ENCODE measurements at regions not wholly inside any gene's neighbourhood (a gene's known extent, or its start where the extent isn't known, plus 50 kb on each side); places are given as distances from the start of the nearest gene placed in this dataset.

DNA sequence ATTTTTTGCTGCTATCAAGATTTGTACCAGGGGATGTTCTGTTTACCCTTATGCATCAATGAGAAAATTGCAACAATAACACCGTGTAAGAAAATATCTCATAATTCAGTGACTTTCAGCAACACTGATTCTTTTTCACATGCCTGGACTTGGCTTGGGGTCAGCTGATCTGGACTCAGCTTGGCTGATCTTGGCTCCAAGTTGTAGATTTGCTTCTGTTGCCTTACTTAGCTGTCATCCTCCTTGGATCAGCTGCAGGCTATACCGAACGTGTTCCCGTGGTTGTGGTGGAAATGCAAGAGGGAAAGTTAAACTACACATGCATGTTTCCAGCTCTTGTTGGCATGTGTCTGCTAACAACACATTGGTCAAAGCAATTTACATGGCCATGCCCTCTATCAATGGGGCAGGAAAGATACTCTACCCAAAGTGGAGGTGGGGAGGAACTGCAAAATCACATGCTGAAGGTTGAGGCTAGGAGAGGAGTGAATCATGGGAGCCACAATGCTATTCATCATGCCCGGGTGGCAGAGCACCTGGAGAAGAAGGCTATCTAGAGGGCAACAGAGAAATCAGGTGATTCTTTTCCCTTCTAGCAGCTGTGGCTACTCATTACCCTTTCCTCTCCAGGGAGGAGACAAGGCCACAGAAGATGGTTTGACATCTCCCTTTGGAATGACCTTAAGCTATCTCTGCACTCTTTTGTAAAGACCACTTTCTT, 1276.3 kb upstream of the AUTS2 start:
- Histone ChIP-seq H2AFZ (ENCODE audit: low read length) (peak overlapping the region; percentile 63), H3K4me3 (ENCODE audit: low read length) (peak overlapping the region; percentile 21), H3K36me3 (replicated peaks; ENCODE audit: insufficient read depth, low read length) (no peaks in the 10 kb centered on the region), H3K9me2 (replicated peaks; ENCODE audit: insufficient read depth, low read length) (no peaks in the 10 kb centered on the region), H3K79me2 (ENCODE audit: low read length) (no peaks in the 10 kb centered on the region), H3K4me1 (ENCODE audit: low read length) (peaks cover 29% of the 10 kb centered on the region), H3K4me2 (ENCODE audit: low read depth, low read length) (peak overlapping the region; percentile 86), H3K27ac (ENCODE audit: low read length) (peak overlapping the region; percentile 94), H3K27me3 (replicated peaks; ENCODE audit: insufficient read depth, low read length) (no peaks in the 10 kb centered on the region), H3F3A (ENCODE audit: insufficient read depth, low read length) (peaks cover 25% of the 10 kb centered on the region), H3K9me3 (replicated peaks; ENCODE audit: insufficient read depth, low read length) (no peaks in the 10 kb centered on the region), H3K9ac (ENCODE audit: low read length) (peak overlapping the region; percentile 57), H4K20me1 (ENCODE audit: insufficient read depth, low read length) (no peaks in the 10 kb centered on the region)
- peak; percentile 26 for DNase-seq
- TF ChIP-seq, protein P1, sequence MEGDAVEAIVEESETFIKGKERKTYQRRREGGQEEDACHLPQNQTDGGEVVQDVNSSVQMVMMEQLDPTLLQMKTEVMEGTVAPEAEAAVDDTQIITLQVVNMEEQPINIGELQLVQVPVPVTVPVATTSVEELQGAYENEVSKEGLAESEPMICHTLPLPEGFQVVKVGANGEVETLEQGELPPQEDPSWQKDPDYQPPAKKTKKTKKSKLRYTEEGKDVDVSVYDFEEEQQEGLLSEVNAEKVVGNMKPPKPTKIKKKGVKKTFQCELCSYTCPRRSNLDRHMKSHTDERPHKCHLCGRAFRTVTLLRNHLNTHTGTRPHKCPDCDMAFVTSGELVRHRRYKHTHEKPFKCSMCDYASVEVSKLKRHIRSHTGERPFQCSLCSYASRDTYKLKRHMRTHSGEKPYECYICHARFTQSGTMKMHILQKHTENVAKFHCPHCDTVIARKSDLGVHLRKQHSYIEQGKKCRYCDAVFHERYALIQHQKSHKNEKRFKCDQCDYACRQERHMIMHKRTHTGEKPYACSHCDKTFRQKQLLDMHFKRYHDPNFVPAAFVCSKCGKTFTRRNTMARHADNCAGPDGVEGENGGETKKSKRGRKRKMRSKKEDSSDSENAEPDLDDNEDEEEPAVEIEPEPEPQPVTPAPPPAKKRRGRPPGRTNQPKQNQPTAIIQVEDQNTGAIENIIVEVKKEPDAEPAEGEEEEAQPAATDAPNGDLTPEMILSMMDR (IDR thresholded peaks at IDR 0.05; ENCODE audit: low read length), result no peak
- TF ChIP-seq EZH2phosphoT487 (IDR thresholded peaks at IDR 0.05; ENCODE audit: low read length) (no peak), EZH2 (optimal IDR thresholded peaks at IDR 0.05; ENCODE audit: low read depth, low read length) (no peak)

DNA sequence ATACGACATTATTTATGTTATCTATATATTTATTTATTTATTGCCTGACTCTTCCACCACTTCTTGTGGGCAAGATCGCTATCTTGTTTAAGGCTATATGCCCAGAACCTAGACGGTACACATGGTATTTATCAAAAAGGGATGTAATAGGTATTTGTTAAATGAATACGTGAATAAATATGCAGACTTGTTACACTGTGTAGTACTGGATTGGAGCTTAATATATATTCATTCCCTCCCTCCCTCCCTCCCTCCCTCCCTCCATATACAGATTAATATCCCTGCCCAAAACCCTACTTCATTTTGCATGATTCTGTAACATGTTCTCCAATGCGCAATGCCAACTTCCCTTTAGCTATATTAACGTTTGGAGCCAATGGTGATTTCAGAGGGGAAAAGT, 1273.7 kb upstream of the AUTS2 start:
- H3K9ac ChIP-seq (ENCODE audit: low read length), result no peak overlapping the region
- peaks cover 20% of the 10 kb centered on the region for H3K4me1 ChIP-seq (ENCODE audit: low read length)
- H3K27me3 ChIP-seq (replicated peaks; ENCODE audit: insufficient read depth, low read length), result no peaks in the 10 kb centered on the region
- no peaks in the 10 kb centered on the region for H3K36me3 ChIP-seq (replicated peaks; ENCODE audit: insufficient read depth, low read length)
- no peak overlapping the region for H3K4me3 ChIP-seq (ENCODE audit: low read length)
- H3K79me2 ChIP-seq (ENCODE audit: low read length), result no peaks in the 10 kb centered on the region
- TF ChIP-seq, protein P1 (IDR thresholded peaks at IDR 0.05; ENCODE audit: low read length), result no peak
- TF ChIP-seq EZH2phosphoT487 (IDR thresholded peaks at IDR 0.05; ENCODE audit: low read length), result no peak
- TF ChIP-seq EZH2 (optimal IDR thresholded peaks at IDR 0.05; ENCODE audit: low read depth, low read length), result no peak
- peaks cover 25% of the 10 kb centered on the region for H3F3A ChIP-seq (ENCODE audit: insufficient read depth, low read length)
- H3K9me2 ChIP-seq (replicated peaks; ENCODE audit: insufficient read depth, low read length), result no peaks in the 10 kb centered on the region
- H3K27ac ChIP-seq (ENCODE audit: low read length), result no peak overlapping the region
- H3K4me2 ChIP-seq (ENCODE audit: low read depth, low read length), result no peak overlapping the region
- no peak overlapping the region for H2AFZ ChIP-seq (ENCODE audit: low read length)
- H4K20me1 ChIP-seq (ENCODE audit: insufficient read depth, low read length), result no peaks in the 10 kb centered on the region
- DNase-seq, result no peak
- no peaks in the 10 kb centered on the region for H3K9me3 ChIP-seq (replicated peaks; ENCODE audit: insufficient read depth, low read length)

DNA sequence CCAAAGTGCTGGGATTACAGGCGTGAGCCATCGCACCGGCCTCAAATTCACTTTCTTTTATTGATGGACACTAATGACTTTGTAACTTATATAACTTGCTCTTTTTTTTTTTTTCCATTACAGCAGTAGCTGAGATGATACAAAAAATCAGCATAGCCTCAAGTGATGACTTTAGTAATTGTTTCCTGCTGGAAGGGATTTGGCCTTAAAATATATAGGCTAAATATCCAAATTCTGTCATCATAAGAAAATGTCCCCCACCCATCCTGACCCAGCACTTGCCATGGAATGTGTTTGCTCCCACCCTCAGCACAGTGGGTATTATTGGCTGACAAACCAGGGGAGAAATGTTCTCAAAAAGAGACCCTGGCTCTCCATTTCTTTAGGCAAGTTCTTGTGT, 1264.1 kb upstream of the AUTS2 start:
- Histone ChIP-seq H2AFZ (ENCODE audit: low read length) (no peak overlapping the region), H3K9ac (ENCODE audit: low read length) (no peak overlapping the region), H3K27ac (ENCODE audit: low read length) (no peak overlapping the region), H3F3A (ENCODE audit: insufficient read depth, low read length) (no peaks in the 10 kb centered on the region), H3K36me3 (replicated peaks; ENCODE audit: insufficient read depth, low read length) (no peaks in the 10 kb centered on the region), H3K9me2 (replicated peaks; ENCODE audit: insufficient read depth, low read length) (no peaks in the 10 kb centered on the region), H3K4me2 (ENCODE audit: low read depth, low read length) (no peak overlapping the region), H4K20me1 (ENCODE audit: insufficient read depth, low read length) (no peaks in the 10 kb centered on the region), H3K9me3 (replicated peaks; ENCODE audit: insufficient read depth, low read length) (no peaks in the 10 kb centered on the region), H3K27me3 (replicated peaks; ENCODE audit: insufficient read depth, low read length) (no peaks in the 10 kb centered on the region), H3K4me3 (ENCODE audit: low read length) (no peak overlapping the region), H3K79me2 (ENCODE audit: low read length) (no peaks in the 10 kb centered on the region), H3K4me1 (ENCODE audit: low read length) (no peaks in the 10 kb centered on the region)
- TF ChIP-seq, protein P1 (IDR thresholded peaks at IDR 0.05; ENCODE audit: low read length), result no peak
- TF ChIP-seq EZH2phosphoT487 (IDR thresholded peaks at IDR 0.05; ENCODE audit: low read length) (no peak), EZH2 (optimal IDR thresholded peaks at IDR 0.05; ENCODE audit: low read depth, low read length) (no peak)
- no peak for DNase-seq
